ENCODE measurements at regions not wholly inside any gene's neighbourhood (a gene's known extent, or its start where the extent isn't known, plus 50 kb on each side); places are given as distances from the start of the nearest gene placed in this dataset.

DNA sequence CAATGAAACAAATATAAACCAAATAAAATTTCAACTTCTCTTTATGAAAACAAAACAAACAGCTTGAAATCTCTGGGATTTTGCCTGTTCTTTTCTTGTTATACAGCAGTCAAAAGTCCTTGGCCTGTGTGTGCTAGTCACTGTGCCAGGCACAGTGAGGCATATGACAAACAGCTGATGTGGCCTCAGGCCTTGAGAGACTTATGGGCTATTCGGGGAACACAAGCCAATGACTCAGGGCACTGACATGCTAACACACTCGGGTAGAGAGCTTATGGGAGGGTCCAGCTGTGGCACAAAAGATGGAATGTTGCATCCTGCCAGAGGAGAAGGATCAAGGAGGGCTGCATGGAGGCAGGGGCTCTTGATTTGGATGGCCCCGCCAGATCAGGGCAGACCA, 95.4 kb upstream of the NKX2-2 start:
- Histone ChIP-seq H2AFZ (ENCODE audit: low read length) (no peak overlapping the region), H3F3A (ENCODE audit: insufficient read depth, low read length) (no peaks in the 10 kb centered on the region), H3K36me3 (ENCODE audit: insufficient read depth, low read length) (no peaks in the 10 kb centered on the region), H3K9me3 (ENCODE audit: low read length) (peaks cover 7% of the 10 kb centered on the region; the same call in 1 of the 2 replicates), H3K9ac (ENCODE audit: low read length) (no peak overlapping the region), H3K9me2 (ENCODE audit: low read depth, low read length) (no peaks in the 10 kb centered on the region), H3K27me3 (ENCODE audit: insufficient read depth, low read length) (no peaks in the 10 kb centered on the region), H3K4me1 (ENCODE audit: insufficient read depth, low read length, severe bottlenecking) (no peaks in the 10 kb centered on the region), H4K20me1 (ENCODE audit: insufficient read depth, low read length) (no peaks in the 10 kb centered on the region), H3K4me2 (ENCODE audit: low read length) (no peak overlapping the region), H3K27ac (ENCODE audit: low read depth, low read length, poor library complexity, severe bottlenecking) (no peak overlapping the region), H3K4me3 (ENCODE audit: low read depth, low read length, poor library complexity, severe bottlenecking) (no peak overlapping the region), H3K79me2 (ENCODE audit: insufficient read depth, low read length) (no peaks in the 10 kb centered on the region)
- no peak for TF ChIP-seq EZH2 (IDR thresholded peaks at IDR 0.05; ENCODE audit: borderline replicate concordance, low read length)
- TF ChIP-seq, protein P1, sequence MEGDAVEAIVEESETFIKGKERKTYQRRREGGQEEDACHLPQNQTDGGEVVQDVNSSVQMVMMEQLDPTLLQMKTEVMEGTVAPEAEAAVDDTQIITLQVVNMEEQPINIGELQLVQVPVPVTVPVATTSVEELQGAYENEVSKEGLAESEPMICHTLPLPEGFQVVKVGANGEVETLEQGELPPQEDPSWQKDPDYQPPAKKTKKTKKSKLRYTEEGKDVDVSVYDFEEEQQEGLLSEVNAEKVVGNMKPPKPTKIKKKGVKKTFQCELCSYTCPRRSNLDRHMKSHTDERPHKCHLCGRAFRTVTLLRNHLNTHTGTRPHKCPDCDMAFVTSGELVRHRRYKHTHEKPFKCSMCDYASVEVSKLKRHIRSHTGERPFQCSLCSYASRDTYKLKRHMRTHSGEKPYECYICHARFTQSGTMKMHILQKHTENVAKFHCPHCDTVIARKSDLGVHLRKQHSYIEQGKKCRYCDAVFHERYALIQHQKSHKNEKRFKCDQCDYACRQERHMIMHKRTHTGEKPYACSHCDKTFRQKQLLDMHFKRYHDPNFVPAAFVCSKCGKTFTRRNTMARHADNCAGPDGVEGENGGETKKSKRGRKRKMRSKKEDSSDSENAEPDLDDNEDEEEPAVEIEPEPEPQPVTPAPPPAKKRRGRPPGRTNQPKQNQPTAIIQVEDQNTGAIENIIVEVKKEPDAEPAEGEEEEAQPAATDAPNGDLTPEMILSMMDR (IDR thresholded peaks at IDR 0.05; ENCODE audit: low read length) = no peak

DNA sequence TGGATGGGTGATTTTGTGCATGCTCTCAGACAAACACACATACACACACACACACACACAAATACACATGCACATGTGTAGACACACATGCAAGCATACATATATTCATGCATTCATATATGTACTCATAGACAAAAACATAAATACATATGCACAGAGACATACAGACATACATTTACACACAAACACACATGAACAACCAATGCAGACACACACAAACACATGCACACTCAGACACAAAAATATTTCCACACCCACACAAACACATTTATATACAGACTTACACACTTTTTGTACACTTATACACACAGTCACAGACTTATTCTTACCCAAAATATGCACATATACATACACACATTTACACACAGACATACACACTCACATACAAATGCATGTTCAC, 94.9 kb upstream of the NKX2-2 start:
- H3K9ac ChIP-seq (ENCODE audit: low read length) = no peak overlapping the region
- H3K36me3 ChIP-seq (ENCODE audit: insufficient read depth, low read length) = no peaks in the 10 kb centered on the region
- no peaks in the 10 kb centered on the region for H4K20me1 ChIP-seq (ENCODE audit: insufficient read depth, low read length)
- H3K4me1 ChIP-seq (ENCODE audit: insufficient read depth, low read length, severe bottlenecking) = no peaks in the 10 kb centered on the region
- no peak for TF ChIP-seq EZH2 (IDR thresholded peaks at IDR 0.05; ENCODE audit: borderline replicate concordance, low read length)
- TF ChIP-seq, protein P1 (IDR thresholded peaks at IDR 0.05; ENCODE audit: low read length) = no peak
- H3K4me2 ChIP-seq (ENCODE audit: low read length) = no peak overlapping the region
- no peak overlapping the region for H2AFZ ChIP-seq (ENCODE audit: low read length)
- H3K27ac ChIP-seq (ENCODE audit: low read depth, low read length, poor library complexity, severe bottlenecking) = no peak overlapping the region
- no peaks in the 10 kb centered on the region for H3F3A ChIP-seq (ENCODE audit: insufficient read depth, low read length)
- H3K9me3 ChIP-seq (ENCODE audit: low read length) = peaks cover 7% of the 10 kb centered on the region; the same call in 1 of the 2 replicates
- H3K27me3 ChIP-seq (ENCODE audit: insufficient read depth, low read length) = no peaks in the 10 kb centered on the region
- H3K9me2 ChIP-seq (ENCODE audit: low read depth, low read length) = no peaks in the 10 kb centered on the region
- H3K79me2 ChIP-seq (ENCODE audit: insufficient read depth, low read length) = no peaks in the 10 kb centered on the region
- no peak overlapping the region for H3K4me3 ChIP-seq (ENCODE audit: low read depth, low read length, poor library complexity, severe bottlenecking)

- H3K27ac ChIP-seq (ENCODE audit: low read depth, low read length, poor library complexity, severe bottlenecking) = no peak overlapping the region
- H3K9me2 ChIP-seq (ENCODE audit: low read depth, low read length) = no peaks in the 10 kb centered on the region
- H3K4me2 ChIP-seq (ENCODE audit: low read length) = no peak overlapping the region
- no peak overlapping the region for H3K4me3 ChIP-seq (ENCODE audit: low read depth, low read length, poor library complexity, severe bottlenecking)
- H3K27me3 ChIP-seq (ENCODE audit: insufficient read depth, low read length) = no peaks in the 10 kb centered on the region
- no peaks in the 10 kb centered on the region for H3K79me2 ChIP-seq (ENCODE audit: insufficient read depth, low read length)
- no peaks in the 10 kb centered on the region for H3K36me3 ChIP-seq (ENCODE audit: insufficient read depth, low read length)
- H2AFZ ChIP-seq (ENCODE audit: low read length) = no peak overlapping the region
- H3K9ac ChIP-seq (ENCODE audit: low read length) = no peak overlapping the region
- H3F3A ChIP-seq (ENCODE audit: insufficient read depth, low read length) = no peaks in the 10 kb centered on the region
- H3K4me1 ChIP-seq (ENCODE audit: insufficient read depth, low read length, severe bottlenecking) = no peaks in the 10 kb centered on the region
- peaks cover 7% of the 10 kb centered on the region; the same call in 1 of the 2 replicates for H3K9me3 ChIP-seq (ENCODE audit: low read length)
- no peaks in the 10 kb centered on the region for H4K20me1 ChIP-seq (ENCODE audit: insufficient read depth, low read length)
- TF ChIP-seq EZH2 (IDR thresholded peaks at IDR 0.05; ENCODE audit: borderline replicate concordance, low read length) = no peak
- TF ChIP-seq, protein P1 (IDR thresholded peaks at IDR 0.05; ENCODE audit: low read length) = no peak
These were observed 94.3 kb upstream of the NKX2-2 start for GRCh38 chr20:21607971-21608725.
